ENCODE measurements at regions not wholly inside any gene's neighbourhood (a gene's known extent, or its start where the extent isn't known, plus 50 kb on each side); places are given as distances from the start of the nearest gene placed in this dataset.

DNA sequence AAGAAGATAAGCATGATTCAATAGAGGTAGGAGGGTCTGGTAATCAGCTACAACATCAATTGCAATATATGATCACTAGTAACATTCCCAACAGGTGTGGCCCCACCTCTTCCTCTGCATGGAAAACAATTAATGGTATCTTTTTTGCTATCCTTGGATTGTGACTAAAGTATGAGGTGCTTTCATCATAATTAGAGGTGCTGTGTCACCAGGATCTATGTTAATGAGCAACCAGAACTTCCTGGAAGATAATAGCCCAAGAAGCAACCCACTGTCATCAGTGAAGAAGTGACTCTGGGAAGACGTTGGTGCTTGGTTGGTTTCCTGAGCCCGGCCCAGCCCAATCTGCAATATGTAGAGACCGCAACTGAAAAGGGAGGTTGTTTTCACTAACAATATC is 167.2 kb downstream of the SETD4 start:
- DNase-seq = no peak

DNA sequence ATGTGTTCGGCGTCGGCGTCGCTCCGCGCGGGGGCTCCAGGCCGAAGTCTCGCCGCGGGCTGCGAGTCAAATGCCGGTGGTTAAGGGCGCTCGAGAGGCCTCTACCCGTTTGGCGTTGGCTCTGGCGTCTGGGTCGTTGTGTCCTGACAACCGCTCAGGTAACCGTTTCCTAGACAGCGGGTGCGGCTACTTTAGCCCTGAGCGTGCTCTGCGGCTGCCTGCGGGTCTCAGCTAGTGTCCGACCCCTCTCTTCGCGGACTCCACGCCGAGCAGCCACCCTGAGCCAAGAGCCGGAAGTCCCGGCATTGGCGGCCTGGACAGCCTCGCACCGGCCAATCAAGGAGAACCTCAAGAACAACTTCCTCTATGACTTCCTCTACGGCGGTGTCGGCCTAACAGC is 173.4 kb downstream of the SETD4 start:
- no peak for DNase-seq

DNA sequence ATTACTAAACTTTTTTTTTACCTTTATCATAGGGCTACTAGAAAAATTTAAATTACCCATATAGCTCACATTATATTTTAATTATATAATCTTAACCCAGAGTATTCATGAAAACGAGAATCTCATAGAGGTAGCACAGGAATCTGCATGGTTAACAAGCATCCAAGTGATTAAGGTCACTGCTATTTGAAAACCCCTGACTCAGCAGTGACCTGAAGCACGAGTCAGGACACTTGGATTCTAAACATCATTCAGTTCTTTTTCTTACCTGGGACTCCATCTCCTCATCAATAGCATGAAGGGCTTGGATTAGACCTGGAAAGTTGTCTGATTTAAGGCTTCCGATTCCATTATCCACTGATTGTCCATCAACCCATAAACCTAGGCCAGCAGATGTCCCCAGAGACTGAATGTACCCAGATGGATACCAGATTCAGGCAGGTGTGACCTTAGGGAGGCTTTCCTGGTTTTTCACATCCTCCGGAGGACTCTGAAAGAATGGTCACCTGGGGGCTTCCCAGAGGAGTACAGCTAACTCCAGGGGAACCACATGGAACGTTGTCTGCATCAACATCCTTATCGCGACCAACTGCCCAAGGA is 174.3 kb downstream of the SETD4 start:
- no peak for DNase-seq

DNA sequence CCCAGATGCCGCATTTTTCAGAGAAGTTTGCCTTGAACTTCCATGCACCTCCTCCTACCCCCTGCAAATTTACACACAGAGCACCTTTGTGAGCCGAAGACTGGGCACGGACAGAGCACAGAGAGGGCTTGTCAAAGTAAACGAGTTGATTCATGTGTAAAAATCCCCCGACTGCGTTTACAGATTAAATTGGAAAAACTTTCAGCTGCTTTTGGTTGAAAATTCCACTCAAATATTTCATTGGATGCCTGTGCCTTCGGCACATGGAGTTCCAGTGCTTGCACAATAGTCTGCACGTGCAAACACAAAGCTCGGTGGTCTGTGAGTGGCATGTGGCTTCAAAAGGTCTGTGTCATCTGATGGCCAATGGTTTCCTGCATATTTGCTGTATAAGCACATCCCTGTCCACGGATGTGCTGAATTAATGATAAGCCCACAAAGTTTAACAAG is 177.5 kb downstream of the SETD4 start:
- peak; percentile 87 for DNase-seq

DNA sequence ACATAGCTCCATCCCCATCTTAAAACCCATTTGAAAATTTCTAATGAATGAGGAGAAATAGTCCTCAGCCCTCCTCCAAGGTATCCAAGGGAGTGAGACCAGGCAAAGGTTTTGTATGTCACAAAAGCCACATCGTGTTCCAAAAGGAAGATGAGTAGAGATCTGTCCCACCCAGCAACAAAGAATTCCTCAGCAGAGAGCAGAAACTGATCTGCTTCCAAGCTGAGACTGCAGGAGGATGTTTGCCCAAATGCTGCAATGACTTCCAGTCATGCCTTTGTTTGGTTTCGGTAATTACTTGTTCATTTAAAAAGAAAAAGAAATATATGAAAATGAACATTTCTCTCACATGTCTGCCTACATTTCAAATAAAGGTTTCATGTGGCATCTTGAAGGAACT is 186.9 kb downstream of the SETD4 start:
- no peak for DNase-seq

DNA sequence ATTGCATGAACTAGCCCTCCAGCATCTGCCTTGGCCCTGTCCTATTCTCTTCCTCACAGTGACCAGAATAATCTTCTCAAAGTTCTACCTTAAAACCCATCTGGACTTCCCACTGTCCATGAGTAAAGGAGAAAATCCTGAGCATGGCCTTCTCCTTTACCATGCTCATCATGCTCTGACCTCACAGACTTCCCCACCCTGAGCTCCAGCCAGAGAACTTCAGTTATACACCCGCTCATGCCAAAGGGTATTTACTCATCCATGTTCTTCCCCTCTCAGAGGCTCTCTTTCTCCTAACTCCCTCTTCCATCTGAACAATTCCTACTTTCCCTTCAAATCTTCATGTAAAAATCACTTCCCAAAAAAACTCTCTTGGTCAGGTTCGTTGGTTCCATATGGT is 188.4 kb downstream of the SETD4 start:
- no peak for DNase-seq

DNA sequence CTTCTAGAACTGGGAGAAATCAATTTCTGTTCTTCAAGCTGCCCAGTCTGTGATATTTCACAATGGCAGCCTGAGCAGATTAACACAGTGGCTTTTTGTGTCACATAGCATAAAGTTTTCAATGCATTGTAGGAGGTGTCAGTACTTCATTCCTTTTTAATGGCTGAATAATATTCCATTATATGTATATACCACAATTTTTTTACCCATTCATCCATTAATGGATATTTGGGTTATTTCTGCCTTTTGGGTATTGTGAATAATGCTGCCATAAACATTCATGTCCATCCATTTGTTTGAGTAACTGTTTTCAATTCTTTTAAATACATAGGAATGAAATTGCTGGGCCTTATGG is 191.5 kb downstream of the SETD4 start:
- DNase-seq = no peak

DNA sequence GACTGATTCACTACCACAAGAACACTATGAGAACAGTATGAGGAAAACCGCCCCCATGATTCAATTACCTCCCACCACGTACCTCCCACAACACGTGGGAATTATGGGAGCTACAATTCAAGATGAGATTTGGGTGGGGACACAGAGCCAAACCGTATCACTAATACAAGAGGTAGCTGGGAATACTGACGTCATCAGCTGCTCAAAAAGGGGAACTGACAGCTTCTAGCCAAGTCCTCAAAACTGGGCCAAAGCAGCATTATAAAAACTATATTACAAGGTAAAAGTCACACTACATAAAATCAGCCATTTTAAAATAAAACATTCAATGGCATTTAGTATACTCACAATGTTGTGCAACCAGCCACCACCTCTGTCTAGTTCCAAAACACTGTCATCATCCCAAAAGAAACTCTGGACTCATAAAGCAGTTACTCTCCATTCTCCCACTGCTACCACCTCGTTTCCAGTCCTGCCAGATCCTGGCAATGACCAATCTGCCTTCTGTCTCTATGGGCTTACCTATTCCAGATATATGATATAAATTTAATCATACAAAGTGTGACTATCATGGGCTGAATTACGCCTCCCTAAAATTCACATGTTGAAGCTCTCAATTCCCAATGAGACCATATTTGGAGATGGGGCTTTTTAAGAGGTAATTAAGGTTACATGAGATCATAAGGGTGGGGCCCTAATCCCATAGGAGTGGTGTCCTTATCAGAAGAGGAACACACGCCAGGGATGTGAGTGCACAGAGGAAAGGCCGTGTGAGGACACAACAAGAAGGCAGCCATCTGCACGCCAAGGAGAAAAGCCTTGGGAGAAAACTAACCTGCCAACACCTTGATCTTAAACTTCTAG is 192.1 kb downstream of the SETD4 start:
- DNase-seq = no peak

DNA sequence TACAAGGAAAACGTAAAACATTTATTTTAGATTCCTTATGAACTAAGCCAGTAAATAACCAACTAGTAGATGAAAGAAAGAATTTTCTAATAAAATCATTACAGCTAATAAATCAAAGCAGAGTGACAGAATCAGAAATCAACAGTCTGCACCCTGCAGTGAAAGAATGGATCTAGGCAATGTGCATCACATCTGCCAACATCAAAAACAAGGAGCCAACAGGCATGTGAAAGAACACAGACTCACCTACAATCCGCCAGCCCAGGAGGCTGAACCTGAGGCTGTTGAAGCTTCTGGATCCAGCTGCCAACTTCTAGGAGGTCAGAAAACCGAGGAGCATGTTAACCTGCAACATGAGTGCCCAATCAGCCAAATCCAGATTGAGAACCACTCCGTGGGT is 196.3 kb downstream of the SETD4 start:
- DNase-seq = no peak

DNA sequence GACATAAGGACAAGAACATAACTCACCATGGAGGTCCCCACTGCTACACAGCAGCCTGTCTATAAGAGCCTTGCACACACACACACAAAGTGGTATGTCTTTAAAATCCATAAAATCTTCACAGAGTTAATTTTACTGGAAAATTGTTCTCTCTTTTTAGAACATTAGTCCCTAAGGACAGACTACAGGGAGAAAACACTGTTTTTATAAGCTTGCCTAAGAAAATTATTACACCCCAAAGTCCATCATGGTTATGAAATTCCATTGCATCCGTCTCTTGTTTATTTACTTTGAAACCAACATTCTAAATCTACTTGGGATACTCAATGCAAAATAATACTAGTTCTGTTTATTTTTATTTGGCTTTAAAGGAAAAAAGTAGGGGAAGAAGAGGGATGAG is 197.4 kb downstream of the SETD4 start:
- no peak for DNase-seq

DNA sequence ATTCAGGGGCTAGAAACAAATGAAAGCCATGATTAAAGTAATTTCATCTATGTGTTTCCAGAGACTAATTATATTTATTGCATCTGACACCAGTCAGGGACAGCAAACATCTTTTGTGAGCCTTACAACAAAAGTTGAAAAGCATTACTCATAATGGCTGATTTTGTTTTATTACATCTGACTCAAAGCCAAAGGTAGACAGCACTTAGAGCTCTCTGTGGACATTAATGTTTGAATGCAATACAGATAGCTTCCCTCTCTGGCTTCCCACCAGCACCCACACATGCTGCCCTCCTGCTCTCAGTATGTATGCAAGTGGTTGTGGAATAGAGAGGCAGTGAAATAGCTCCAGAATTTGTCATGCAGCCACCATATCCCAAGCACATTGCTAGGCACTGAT is 198.7 kb downstream of the SETD4 start:
- peak; percentile 72 for DNase-seq

DNA sequence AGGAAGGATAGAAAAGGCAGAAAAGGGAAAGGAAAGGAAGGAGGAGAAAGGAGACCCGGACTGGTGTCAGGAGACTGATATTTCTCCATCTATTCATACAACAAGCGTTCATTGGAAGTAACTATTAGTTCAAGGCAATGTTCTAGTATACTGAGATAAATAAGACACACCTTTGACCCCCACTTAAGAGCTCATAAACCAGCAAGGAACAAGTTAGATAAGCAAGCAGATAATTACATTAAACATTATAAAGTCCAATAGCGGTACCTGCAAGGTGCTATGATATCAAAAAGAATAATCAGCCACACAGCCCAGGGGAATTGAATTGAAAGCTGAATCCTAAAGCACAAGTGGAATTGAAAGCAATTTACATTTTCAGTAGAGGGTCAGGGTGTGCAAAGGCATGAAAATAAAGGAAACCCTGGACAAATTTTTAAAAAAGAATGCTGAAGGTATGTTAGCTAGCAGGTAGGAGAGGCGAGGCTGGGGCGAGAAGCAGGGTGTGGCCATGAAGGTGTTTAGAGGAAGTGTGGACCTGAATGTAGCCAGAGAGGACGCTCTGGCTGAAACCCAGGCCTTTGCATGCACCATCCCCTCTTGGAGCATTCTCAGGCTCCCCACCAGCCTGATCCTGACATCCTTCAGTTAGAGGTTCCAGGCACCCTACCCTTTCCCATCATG is 200.0 kb downstream of the SETD4 start:
- no peak for DNase-seq

DNA sequence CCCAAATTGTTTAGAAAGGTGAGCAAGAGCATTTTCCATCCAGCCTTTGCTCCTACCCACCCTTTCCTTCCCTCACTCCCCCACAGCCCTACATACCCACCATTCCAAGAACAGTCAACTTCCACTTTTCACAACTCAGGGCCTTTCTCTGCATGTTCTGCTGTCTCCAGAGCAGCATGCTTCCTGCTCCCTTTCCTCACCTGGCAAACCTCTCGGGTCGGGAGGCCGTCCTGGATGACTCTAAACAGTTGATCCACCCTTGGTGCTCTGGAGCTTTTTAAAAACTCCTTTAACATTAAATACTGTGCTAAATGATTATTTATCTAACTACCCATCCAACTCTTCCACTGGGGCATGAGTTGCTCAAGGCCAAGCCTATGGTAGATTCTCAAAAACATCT is 200.6 kb downstream of the SETD4 start:
- no peak for DNase-seq

DNA sequence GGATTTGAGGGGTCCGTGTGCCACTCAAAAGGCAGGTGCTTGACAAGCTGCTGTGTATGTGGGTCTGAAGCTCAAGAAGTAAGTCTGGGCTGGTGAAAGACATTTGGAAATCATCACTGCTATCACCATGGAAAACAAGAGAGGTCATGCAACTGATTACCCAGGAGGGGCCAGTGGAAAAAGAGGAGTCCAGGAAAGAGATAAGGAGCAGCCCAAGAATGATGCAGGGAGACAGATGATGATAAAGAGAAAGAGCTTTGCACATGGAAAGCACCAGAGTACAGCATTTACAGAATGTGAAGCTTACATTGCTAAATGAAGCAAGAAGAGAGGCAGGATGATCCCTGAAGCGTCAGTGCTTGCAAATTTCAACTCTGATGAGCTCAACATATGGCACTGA is 203.2 kb downstream of the SETD4 start:
- DNase-seq = no peak

DNA sequence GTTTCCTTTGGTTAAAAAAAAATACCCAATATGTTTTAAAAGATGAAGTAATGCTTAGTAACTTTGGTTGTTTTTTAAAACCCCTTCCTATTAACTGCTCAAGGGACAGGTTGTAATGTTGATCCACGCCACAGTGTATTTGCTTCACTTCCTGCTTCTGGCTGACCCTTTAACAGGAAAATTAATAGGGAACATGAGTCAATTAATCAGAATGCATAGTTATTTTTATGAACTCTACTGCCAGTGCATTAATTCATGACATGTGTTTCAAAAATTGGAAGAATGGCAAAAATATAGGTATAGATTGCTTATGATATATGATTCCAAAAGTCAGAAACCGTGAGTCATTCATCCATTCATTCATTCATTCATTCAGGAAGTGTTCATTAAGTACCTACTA is 204.8 kb downstream of the SETD4 start:
- peak; percentile 55 for DNase-seq

DNA sequence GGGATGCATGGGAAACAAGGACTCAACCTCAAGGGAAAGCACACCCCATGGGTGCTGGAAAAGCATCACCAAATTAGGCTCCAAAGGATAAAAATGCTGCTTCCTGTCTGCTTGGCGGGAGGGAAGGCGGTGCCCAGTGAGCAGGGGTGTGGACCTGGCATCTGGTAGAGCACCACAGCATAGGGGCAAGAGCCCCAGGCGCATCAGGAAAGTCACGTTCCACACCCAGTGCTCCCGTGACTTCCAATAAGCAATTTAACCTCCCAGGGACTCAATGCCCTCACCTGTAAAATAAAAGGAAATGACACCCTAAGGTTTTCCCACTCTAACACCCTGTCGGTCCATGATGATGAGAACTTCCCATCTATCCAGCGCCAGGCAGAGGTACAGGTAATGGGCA is 206.0 kb downstream of the SETD4 start:
- no peak for DNase-seq

DNA sequence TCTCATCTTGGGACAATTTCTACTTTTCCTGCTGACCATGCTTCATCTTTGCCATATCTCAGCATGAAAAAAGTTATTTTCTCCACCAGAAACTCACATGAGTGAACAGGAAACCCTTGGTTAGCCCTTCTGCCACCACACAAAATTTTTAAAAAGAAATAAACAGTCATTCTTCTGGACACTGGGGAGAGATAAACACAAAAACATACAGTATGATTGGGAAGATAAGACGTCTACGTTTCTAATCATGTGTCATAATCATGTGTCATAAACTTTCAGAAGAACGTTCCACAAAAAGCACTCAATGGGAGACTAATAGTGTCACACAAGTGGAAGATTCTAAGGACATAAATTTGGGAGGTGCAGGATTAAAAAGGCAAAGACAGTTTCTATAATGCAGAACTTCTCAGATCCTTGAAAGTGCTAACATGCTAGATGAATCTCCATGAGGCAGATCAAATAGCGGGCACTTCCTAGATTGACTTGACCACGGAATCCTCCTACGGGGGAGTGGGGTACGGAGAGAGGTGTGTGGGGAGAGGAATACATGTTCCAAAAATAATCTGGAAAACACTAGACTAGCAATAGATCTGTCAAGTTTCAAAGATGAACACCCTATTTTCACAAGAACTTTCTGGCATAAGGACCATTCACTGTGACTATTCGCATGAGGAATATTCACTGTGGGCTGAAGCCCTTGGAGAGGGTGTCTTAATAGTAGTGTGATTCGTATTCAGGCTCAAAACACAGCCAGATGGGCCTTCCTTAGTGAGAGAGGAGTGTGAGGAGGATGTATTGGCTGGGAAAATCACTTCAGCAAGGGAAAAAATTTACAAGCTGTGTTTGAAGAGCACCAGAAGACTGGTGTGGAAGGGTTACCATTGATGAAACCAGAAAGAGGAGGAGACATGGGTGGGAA is 206.7 kb downstream of the SETD4 start:
- no peak for DNase-seq

DNA sequence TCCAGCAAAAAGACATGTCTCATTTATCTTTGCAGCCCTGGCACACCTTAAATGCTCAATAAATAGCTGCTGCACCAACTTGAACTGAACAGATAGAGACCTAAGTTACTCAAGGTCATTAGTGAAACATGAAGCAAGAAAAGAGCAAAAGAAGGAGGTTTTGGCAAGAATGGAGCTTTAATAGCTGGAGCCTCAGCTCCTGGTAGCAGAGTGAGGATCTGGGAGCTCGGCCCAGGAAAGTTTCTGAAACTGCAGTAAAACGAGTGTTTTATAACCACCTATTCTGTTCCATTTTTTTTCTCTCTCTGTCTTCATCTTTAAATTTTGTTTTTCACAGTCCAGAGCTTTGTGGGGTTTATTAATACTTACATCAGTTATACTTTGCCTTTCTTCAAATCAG is 207.5 kb downstream of the SETD4 start:
- DNase-seq = no peak

DNA sequence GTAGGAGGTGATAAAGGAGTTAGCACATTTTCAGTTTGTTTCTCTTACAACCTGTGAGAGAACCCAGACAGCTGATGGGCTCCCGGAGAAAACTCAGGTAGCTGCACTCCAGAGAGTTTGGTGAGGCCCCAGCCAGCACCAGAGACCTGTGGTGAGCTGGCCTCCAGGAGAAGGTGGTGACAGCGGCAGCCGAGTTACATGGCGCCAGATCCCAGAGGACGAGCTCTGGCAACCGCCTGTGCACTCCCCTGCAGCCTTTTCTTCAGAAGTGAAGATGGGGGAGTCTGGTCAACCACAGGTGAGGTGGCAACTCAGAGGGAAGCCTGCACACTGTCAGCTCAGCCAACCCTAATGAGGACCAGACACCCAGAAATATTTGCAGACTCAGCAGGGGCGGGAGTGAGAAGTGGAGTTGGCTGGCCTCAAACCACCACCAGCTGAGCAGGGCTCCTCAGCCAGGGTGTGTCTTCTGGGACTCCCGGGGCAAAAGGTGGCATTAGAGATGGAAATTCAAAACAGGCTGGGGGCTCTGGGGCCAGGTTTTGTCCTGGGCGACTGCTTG is 209.7 kb downstream of the SETD4 start:
- peak; percentile 43 for DNase-seq

DNA sequence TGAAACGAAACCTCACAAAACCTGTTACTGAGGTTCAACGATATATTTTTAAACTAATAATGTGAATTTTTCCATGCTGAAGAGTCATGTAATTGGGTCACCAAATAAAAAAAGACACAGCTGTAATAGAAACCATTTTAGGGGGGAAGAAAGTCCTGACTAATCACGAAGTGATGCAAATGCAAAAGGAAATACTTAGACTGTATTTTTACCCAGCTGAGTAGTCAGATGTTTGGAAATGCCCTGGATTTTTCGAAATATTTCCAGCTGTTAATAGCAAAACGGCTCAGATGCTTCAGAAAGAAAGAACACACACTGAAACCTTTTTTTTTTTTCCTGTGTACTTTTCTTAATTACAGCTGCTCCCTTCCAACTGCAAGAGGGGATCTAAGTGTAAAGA is 210.3 kb downstream of the SETD4 start:
- peak; percentile 74 for DNase-seq

DNA sequence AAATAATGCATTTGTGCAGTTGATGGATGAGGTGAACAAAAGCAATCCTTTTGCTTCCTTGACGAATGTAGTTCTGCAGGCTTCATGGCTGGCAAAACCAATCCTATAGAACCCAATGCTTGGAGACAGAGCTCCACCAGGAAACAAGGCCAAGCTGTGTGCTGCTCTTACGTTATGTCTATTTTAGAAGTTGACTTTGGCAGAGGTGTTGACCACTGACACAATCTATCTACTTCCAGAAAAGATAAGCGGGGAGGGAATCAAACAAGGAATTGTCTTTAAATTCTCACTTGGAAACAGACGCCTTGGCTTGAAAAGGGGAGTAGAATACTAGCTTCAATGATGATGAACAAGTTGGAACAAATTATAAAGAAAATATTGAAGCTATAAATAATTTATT is 211.2 kb downstream of the SETD4 start:
- DNase-seq = peak; percentile 30

DNA sequence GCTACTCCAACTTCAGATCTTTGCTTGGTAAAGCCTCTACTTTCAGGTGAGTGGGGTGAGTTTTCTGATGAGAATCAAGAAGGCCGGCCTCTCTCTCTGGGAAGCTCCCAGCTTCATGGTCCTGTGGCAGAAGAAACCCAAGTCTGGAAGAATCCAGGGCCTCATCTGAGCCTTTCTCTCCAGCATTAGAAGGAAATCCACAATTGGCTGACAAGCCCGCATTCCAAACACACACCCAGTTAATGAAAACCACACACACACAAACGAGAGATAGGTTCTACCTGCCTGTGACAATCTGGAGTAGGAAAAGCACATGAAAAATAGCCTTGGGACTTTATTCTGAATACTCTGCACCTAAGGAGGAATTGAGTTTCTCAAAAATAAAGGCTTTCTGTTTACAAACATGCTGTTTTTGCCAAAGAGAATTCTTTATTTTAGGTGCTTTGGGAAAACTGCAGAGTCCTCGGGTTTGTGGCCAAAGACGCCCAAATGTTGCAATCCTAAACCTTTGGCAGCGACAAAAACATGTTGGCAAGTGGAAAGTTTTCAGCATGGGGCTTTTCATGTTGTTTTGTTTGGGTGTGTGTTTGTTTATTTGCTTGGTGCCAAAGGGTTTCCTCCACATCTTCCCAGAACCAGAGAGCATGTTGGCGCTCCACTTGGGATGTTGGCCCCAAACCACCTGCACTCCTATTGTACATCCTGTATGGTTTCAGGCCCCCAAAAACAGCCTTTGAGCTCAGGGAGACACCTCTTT is 216.2 kb downstream of the SETD4 start:
- DNase-seq = no peak
